ENCODE measurements at regions not wholly inside any gene's neighbourhood (a gene's known extent, or its start where the extent isn't known, plus 50 kb on each side); places are given as distances from the start of the nearest gene placed in this dataset.

- Histone ChIP-seq H3K9me3 (ENCODE audit: insufficient read depth, low read depth, low read length) (no peaks in the 10 kb centered on the region), H3K4me2 (ENCODE audit: low read depth, low read length, poor library complexity, severe bottlenecking) (no peak overlapping the region), H2AFZ (ENCODE audit: low read length) (no peak overlapping the region), H3K36me3 (ENCODE audit: insufficient read depth, low read length) (no peaks in the 10 kb centered on the region), H3K9ac (ENCODE audit: low read depth, low read length, poor library complexity, severe bottlenecking) (no peak overlapping the region), H3K9me2 (replicated peaks; ENCODE audit: low read depth, low read length) (no peaks in the 10 kb centered on the region), H3K4me3 (ENCODE audit: low read length, poor library complexity, severe bottlenecking) (no peak overlapping the region), H3F3A (ENCODE audit: low read depth) (no peaks in the 10 kb centered on the region), H3K4me1 (ENCODE audit: insufficient read depth, low read length, poor library complexity, severe bottlenecking) (no peaks in the 10 kb centered on the region), H4K20me1 (ENCODE audit: insufficient read depth, low read length, poor library complexity, severe bottlenecking) (no peaks in the 10 kb centered on the region), H3K79me2 (ENCODE audit: insufficient read depth, low read length) (no peaks in the 10 kb centered on the region), H3K27me3 (ENCODE audit: insufficient read depth, low read length, poor library complexity, severe bottlenecking) (no peaks in the 10 kb centered on the region)
- TF ChIP-seq CTCF (conservative IDR thresholded peaks at IDR 0.05; ENCODE audit: low read length): no peak
Observed at GRCh38 chr1:103900005-103900404, 150.3 kb downstream of the AMY1C start.

GRCh38 chr1:103901072-103901471 is 151.4 kb downstream of the AMY1C start:
- H3K27me3 ChIP-seq (ENCODE audit: insufficient read depth, low read length, poor library complexity, severe bottlenecking): no peaks in the 10 kb centered on the region
- H3F3A ChIP-seq (ENCODE audit: low read depth): no peaks in the 10 kb centered on the region
- H3K9ac ChIP-seq (ENCODE audit: low read depth, low read length, poor library complexity, severe bottlenecking): no peak overlapping the region
- no peaks in the 10 kb centered on the region for H3K36me3 ChIP-seq (ENCODE audit: insufficient read depth, low read length)
- no peaks in the 10 kb centered on the region for H3K4me1 ChIP-seq (ENCODE audit: insufficient read depth, low read length, poor library complexity, severe bottlenecking)
- H3K4me2 ChIP-seq (ENCODE audit: low read depth, low read length, poor library complexity, severe bottlenecking): no peak overlapping the region
- H3K9me2 ChIP-seq (replicated peaks; ENCODE audit: low read depth, low read length): no peaks in the 10 kb centered on the region
- H2AFZ ChIP-seq (ENCODE audit: low read length): no peak overlapping the region
- TF ChIP-seq EZH2phosphoT487 (IDR thresholded peaks at IDR 0.05; ENCODE audit: borderline replicate concordance): no peak
- TF ChIP-seq CTCF (conservative IDR thresholded peaks at IDR 0.05; ENCODE audit: low read length): no peak
- H3K9me3 ChIP-seq (ENCODE audit: insufficient read depth, low read depth, low read length): no peaks in the 10 kb centered on the region
- H4K20me1 ChIP-seq (ENCODE audit: insufficient read depth, low read length, poor library complexity, severe bottlenecking): no peaks in the 10 kb centered on the region
- no peak overlapping the region for H3K4me3 ChIP-seq (ENCODE audit: low read length, poor library complexity, severe bottlenecking)
- H3K79me2 ChIP-seq (ENCODE audit: insufficient read depth, low read length): no peaks in the 10 kb centered on the region

- Histone ChIP-seq H3F3A (ENCODE audit: low read depth) (no peaks in the 10 kb centered on the region), H3K4me2 (ENCODE audit: low read depth, low read length, poor library complexity, severe bottlenecking) (no peak overlapping the region), H3K9me2 (replicated peaks; ENCODE audit: low read depth, low read length) (no peaks in the 10 kb centered on the region), H3K27me3 (ENCODE audit: insufficient read depth, low read length, poor library complexity, severe bottlenecking) (no peaks in the 10 kb centered on the region), H4K20me1 (ENCODE audit: insufficient read depth, low read length, poor library complexity, severe bottlenecking) (no peaks in the 10 kb centered on the region), H3K36me3 (ENCODE audit: insufficient read depth, low read length) (no peaks in the 10 kb centered on the region), H3K9ac (ENCODE audit: low read depth, low read length, poor library complexity, severe bottlenecking) (no peak overlapping the region), H3K4me3 (ENCODE audit: low read length, poor library complexity, severe bottlenecking) (no peak overlapping the region), H2AFZ (ENCODE audit: low read length) (no peak overlapping the region), H3K9me3 (ENCODE audit: insufficient read depth, low read depth, low read length) (no peaks in the 10 kb centered on the region), H3K79me2 (ENCODE audit: insufficient read depth, low read length) (no peaks in the 10 kb centered on the region), H3K4me1 (ENCODE audit: insufficient read depth, low read length, poor library complexity, severe bottlenecking) (no peaks in the 10 kb centered on the region)
- TF ChIP-seq EZH2phosphoT487 (IDR thresholded peaks at IDR 0.05; ENCODE audit: borderline replicate concordance) (no peak), CTCF (conservative IDR thresholded peaks at IDR 0.05; ENCODE audit: low read length) (no peak)
Observed at GRCh38 chr1:103905363-103905762, 155.7 kb downstream of the AMY1C start.
